WTC11 (cell line): ENCODE measurements at regions not wholly inside any gene's neighbourhood (a gene's known extent, or its start where the extent isn't known, plus 50 kb on each side); places are given as distances from the start of the nearest gene placed in this dataset.

Experiments used
- ATAC-seq: fragments of 200-7000 bp; cut with Tn5 transposase; 2 replicates; pipeline ENCODE4 v1.10.0; 2021; ENCODE audit warnings: mild to moderate bottlenecking, moderate library complexity
- CTCF ChIA-PET: fragments of 300-600 bp; sonication (Branson Sonifier 250); formaldehyde crosslinking; loops from one replicate; lab custom pipeline; 2021; ENCODE audit warnings: antibody characterized with exemption; lab: Charles Lee
- POLR2A ChIA-PET: fragments of 350-600 bp; sonication (Branson Sonifier 250); formaldehyde crosslinking; loops from one replicate; lab custom pipeline; 2021; ENCODE audit warnings: antibody characterized with exemption; lab: Charles Lee
- DNase-seq: peaks from one replicate; pipeline ENCODE4 v3.0.0; 2021; ENCODE audit warnings: low spot score
- H3K27ac Mint-ChIP-seq: 2 replicates; pipeline ENCODE4 v1.8.0; 2021; ENCODE audit warnings: mixed read lengths
- H3K27me3 Mint-ChIP-seq: 2 replicates; pipeline ENCODE4 v1.8.0; 2021; ENCODE audit warnings: low read depth, mild to moderate bottlenecking, moderate library complexity, mixed read lengths
- H3K36me3 Mint-ChIP-seq: 2 replicates; pipeline ENCODE4 v1.8.0; 2021; ENCODE audit warnings: mixed read lengths
- H3K4me1 Mint-ChIP-seq: 2 replicates; pipeline ENCODE4 v1.8.0; 2022; ENCODE audit warnings: mixed read lengths
- H3K4me3 Mint-ChIP-seq: 2 replicates; pipeline ENCODE4 v1.8.0; 2021; ENCODE audit warnings: mild to moderate bottlenecking, moderate library complexity, mixed read lengths
- H3K9me3 Mint-ChIP-seq: 2 replicates; pipeline ENCODE4 v1.8.0; 2021; ENCODE audit warnings: mixed read lengths
- ATF1 ChIP-seq: sonication (generic); formaldehyde crosslinking; IDR thresholded peaks from 2 replicates; pipeline ENCODE4 v1.8.1; 2023; ENCODE audit warnings: mild to moderate bottlenecking, moderate library complexity, missing genetic modification reagents
- E2F5 ChIP-seq: sonication (generic); formaldehyde crosslinking; IDR thresholded peaks from 2 replicates; pipeline ENCODE4 v1.8.1; 2022; ENCODE audit warnings: mild to moderate bottlenecking, moderate library complexity, missing genetic modification reagents
- FOXP1 ChIP-seq: sonication (generic); formaldehyde crosslinking; IDR thresholded peaks from 2 replicates; pipeline ENCODE4 v1.8.0; 2022; ENCODE audit warnings: missing genetic modification reagents, mild to moderate bottlenecking, moderate library complexity, borderline replicate concordance
- GABPB1 ChIP-seq: sonication (generic); formaldehyde crosslinking; IDR thresholded peaks from 2 replicates; pipeline ENCODE4 v1.8.1; 2023; ENCODE audit warnings: mild to moderate bottlenecking, missing genetic modification reagents
- MAX ChIP-seq: sonication (generic); formaldehyde crosslinking; IDR thresholded peaks from 2 replicates; pipeline ENCODE4 v1.8.0; 2022; ENCODE audit warnings: mild to moderate bottlenecking, missing genetic modification reagents
- NFATC4 ChIP-seq: fragments of 250-450 bp; sonication (Bioruptor Pico); IDR thresholded peaks from 2 replicates; pipeline ENCODE4 v1.9.0; 2021; ENCODE audit warnings: mild to moderate bottlenecking
- PRDM15 ChIP-seq: sonication (generic); formaldehyde crosslinking; IDR thresholded peaks from 2 replicates; pipeline ENCODE4 v1.8.0; 2022; ENCODE audit warnings: missing genetic modification reagents
- SP1 ChIP-seq: sonication (generic); formaldehyde crosslinking; conservative IDR thresholded peaks from 2 replicates; pipeline ENCODE4 v1.8.1; 2022; ENCODE audit warnings: missing genetic modification reagents
- TCF7 ChIP-seq: sonication (generic); formaldehyde crosslinking; IDR thresholded peaks from 2 replicates; pipeline ENCODE4 v1.8.0; 2022; ENCODE audit warnings: mild to moderate bottlenecking, low read depth, missing genetic modification reagents, moderate library complexity
- TEAD1 ChIP-seq: sonication (generic); formaldehyde crosslinking; IDR thresholded peaks from 2 replicates; pipeline ENCODE4 v1.8.0; 2022; ENCODE audit warnings: mild to moderate bottlenecking, missing genetic modification reagents
- ZBTB21 ChIP-seq: sonication (generic); formaldehyde crosslinking; IDR thresholded peaks from 2 replicates; pipeline ENCODE4 v1.8.1; 2023; ENCODE audit warnings: mild to moderate bottlenecking, missing genetic modification reagents, borderline replicate concordance
- ZBTB43 ChIP-seq: sonication (generic); formaldehyde crosslinking; IDR thresholded peaks from 2 replicates; pipeline ENCODE4 v1.8.1; 2023; ENCODE audit warnings: mild to moderate bottlenecking, missing genetic modification reagents
- ZNF138 ChIP-seq: sonication (generic); formaldehyde crosslinking; conservative IDR thresholded peaks from 2 replicates; pipeline ENCODE4 v1.8.1; 2022; ENCODE audit warnings: mild to moderate bottlenecking, moderate library complexity, missing genetic modification reagents
- ZNF416 ChIP-seq: fragments of 250-450 bp; sonication (Bioruptor Pico); IDR thresholded peaks from 2 replicates; pipeline ENCODE4 v1.9.0; 2021; ENCODE audit warnings: mild to moderate bottlenecking, inconsistent platforms
- ZNF425 ChIP-seq: fragments of 250-450 bp; sonication (Bioruptor Pico); conservative IDR thresholded peaks from 2 replicates; pipeline ENCODE4 v1.9.0; 2021; ENCODE audit warnings: mild to moderate bottlenecking
- TF ChIP-seq, protein P1 (sequence below): sonication (generic); formaldehyde crosslinking; IDR thresholded peaks from 2 replicates; pipeline ENCODE4 v1.8.0; 2022; ENCODE audit warnings: mild to moderate bottlenecking, missing genetic modification reagents
- TF ChIP-seq, protein P2 (sequence below): sonication (generic); formaldehyde crosslinking; IDR thresholded peaks from 2 replicates; pipeline ENCODE4 v1.8.1; 2022; ENCODE audit warnings: low read depth, missing genetic modification reagents, borderline replicate concordance
- TF ChIP-seq, protein P3 (sequence below): sonication (generic); formaldehyde crosslinking; IDR thresholded peaks from 2 replicates; pipeline ENCODE4 v1.8.0; 2023; ENCODE audit warnings: missing genetic modification reagents, mild to moderate bottlenecking, borderline replicate concordance

DNA sequence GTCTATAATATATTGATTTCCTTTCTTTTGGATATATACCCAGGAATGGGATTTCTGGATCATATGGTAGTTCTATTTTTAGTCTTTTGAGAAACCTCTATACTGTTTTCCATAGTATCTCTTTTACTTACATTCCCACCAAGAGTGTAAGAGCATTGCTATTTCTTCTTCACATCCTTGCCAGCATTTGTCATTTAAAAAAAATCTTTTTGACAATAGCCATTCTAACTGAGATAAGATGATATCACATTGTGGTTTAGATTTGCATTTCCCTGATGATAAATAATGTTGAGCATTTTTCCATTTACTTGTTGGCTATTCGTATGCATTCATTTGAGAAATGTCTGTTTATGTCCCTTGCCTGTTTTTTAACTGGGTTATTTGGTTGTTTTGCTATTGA lies 467.4 kb downstream of the COL11A1 start (continued):
- TF ChIP-seq, protein P1, sequence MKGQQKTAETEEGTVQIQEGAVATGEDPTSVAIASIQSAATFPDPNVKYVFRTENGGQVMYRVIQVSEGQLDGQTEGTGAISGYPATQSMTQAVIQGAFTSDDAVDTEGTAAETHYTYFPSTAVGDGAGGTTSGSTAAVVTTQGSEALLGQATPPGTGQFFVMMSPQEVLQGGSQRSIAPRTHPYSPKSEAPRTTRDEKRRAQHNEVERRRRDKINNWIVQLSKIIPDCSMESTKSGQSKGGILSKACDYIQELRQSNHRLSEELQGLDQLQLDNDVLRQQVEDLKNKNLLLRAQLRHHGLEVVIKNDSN (CRISPR knock-in tag), result no peak
- TF ChIP-seq ZNF425, result no peak
- no peak for TF ChIP-seq ZBTB21 (CRISPR knock-in tag)
- TF ChIP-seq, protein P2, sequence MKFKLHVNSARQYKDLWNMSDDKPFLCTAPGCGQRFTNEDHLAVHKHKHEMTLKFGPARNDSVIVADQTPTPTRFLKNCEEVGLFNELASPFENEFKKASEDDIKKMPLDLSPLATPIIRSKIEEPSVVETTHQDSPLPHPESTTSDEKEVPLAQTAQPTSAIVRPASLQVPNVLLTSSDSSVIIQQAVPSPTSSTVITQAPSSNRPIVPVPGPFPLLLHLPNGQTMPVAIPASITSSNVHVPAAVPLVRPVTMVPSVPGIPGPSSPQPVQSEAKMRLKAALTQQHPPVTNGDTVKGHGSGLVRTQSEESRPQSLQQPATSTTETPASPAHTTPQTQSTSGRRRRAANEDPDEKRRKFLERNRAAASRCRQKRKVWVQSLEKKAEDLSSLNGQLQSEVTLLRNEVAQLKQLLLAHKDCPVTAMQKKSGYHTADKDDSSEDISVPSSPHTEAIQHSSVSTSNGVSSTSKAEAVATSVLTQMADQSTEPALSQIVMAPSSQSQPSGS (CRISPR knock-in tag), result no peak
- TF ChIP-seq TEAD1, result no peak
- no peak for TF ChIP-seq ZBTB43
- TF ChIP-seq NFATC4 (CRISPR knock-in tag), result no peak
- TF ChIP-seq, all 79 proteins: peak for 0

GRCh38 chr1:102640312-102640711 lies 468.0 kb downstream of the COL11A1 start:
- DNase-seq (no peak), ATAC-seq (no peak)
- Mint-ChIP-seq H3K4me1 (no peaks in the 10 kb centered on the region), H3K4me3 (no peak overlapping the region), H3K36me3 (no peaks in the 10 kb centered on the region), H3K27ac (no peak overlapping the region), H3K27me3 (no peaks in the 10 kb centered on the region), H3K9me3 (peaks cover 9% of the 10 kb centered on the region)
- ChIA-PET POLR2A (no interaction called here), CTCF (no interaction called here)
- TF ChIP-seq E2F5 (CRISPR knock-in tag), result no peak
- TF ChIP-seq TCF7 (CRISPR knock-in tag), result no peak
- TF ChIP-seq, protein P1 (CRISPR knock-in tag), result no peak
- TF ChIP-seq GABPB1 (CRISPR knock-in tag), result no peak
- no peak for TF ChIP-seq ZBTB43
- no peak for TF ChIP-seq FOXP1
- TF ChIP-seq ATF1, result no peak
- no peak for TF ChIP-seq PRDM15
- no peak for TF ChIP-seq SP1 (CRISPR knock-in tag)
- TF ChIP-seq, protein P3, sequence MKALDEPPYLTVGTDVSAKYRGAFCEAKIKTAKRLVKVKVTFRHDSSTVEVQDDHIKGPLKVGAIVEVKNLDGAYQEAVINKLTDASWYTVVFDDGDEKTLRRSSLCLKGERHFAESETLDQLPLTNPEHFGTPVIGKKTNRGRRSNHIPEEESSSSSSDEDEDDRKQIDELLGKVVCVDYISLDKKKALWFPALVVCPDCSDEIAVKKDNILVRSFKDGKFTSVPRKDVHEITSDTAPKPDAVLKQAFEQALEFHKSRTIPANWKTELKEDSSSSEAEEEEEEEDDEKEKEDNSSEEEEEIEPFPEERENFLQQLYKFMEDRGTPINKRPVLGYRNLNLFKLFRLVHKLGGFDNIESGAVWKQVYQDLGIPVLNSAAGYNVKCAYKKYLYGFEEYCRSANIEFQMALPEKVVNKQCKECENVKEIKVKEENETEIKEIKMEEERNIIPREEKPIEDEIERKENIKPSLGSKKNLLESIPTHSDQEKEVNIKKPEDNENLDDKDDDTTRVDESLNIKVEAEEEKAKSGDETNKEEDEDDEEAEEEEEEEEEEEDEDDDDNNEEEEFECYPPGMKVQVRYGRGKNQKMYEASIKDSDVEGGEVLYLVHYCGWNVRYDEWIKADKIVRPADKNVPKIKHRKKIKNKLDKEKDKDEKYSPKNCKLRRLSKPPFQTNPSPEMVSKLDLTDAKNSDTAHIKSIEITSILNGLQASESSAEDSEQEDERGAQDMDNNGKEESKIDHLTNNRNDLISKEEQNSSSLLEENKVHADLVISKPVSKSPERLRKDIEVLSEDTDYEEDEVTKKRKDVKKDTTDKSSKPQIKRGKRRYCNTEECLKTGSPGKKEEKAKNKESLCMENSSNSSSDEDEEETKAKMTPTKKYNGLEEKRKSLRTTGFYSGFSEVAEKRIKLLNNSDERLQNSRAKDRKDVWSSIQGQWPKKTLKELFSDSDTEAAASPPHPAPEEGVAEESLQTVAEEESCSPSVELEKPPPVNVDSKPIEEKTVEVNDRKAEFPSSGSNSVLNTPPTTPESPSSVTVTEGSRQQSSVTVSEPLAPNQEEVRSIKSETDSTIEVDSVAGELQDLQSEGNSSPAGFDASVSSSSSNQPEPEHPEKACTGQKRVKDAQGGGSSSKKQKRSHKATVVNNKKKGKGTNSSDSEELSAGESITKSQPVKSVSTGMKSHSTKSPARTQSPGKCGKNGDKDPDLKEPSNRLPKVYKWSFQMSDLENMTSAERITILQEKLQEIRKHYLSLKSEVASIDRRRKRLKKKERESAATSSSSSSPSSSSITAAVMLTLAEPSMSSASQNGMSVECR (CRISPR knock-in tag), result no peak
- TF ChIP-seq MAX (CRISPR knock-in tag), result no peak
- no peak for TF ChIP-seq ZNF138 (CRISPR knock-in tag)
- TF ChIP-seq ZNF416 (CRISPR knock-in tag), result no peak
